WTC11 (cell line): ENCODE measurements at regions not wholly inside any gene's neighbourhood (a gene's known extent, or its start where the extent isn't known, plus 50 kb on each side); places are given as distances from the start of the nearest gene placed in this dataset.

Experiments used
- ATAC-seq: fragments of 200-7000 bp; cut with Tn5 transposase; 2 replicates; pipeline ENCODE4 v1.10.0; 2021; ENCODE audit warnings: mild to moderate bottlenecking, moderate library complexity
- CTCF ChIA-PET: fragments of 300-600 bp; sonication (Branson Sonifier 250); formaldehyde crosslinking; loops from one replicate; lab custom pipeline; 2021; ENCODE audit warnings: antibody characterized with exemption; lab: Charles Lee
- POLR2A ChIA-PET: fragments of 350-600 bp; sonication (Branson Sonifier 250); formaldehyde crosslinking; loops from one replicate; lab custom pipeline; 2021; ENCODE audit warnings: antibody characterized with exemption; lab: Charles Lee
- DNase-seq: peaks from one replicate; pipeline ENCODE4 v3.0.0; 2021; ENCODE audit warnings: low spot score
- H3K27ac Mint-ChIP-seq: 2 replicates; pipeline ENCODE4 v1.8.0; 2021; ENCODE audit warnings: mixed read lengths
- H3K27me3 Mint-ChIP-seq: 2 replicates; pipeline ENCODE4 v1.8.0; 2021; ENCODE audit warnings: low read depth, mild to moderate bottlenecking, moderate library complexity, mixed read lengths
- H3K36me3 Mint-ChIP-seq: 2 replicates; pipeline ENCODE4 v1.8.0; 2021; ENCODE audit warnings: mixed read lengths
- H3K4me1 Mint-ChIP-seq: 2 replicates; pipeline ENCODE4 v1.8.0; 2022; ENCODE audit warnings: mixed read lengths
- H3K4me3 Mint-ChIP-seq: 2 replicates; pipeline ENCODE4 v1.8.0; 2021; ENCODE audit warnings: mild to moderate bottlenecking, moderate library complexity, mixed read lengths
- H3K9me3 Mint-ChIP-seq: 2 replicates; pipeline ENCODE4 v1.8.0; 2021; ENCODE audit warnings: mixed read lengths
- CREM ChIP-seq: sonication (generic); formaldehyde crosslinking; IDR thresholded peaks from 2 replicates; pipeline ENCODE4 v1.8.1; 2022; ENCODE audit warnings: mild to moderate bottlenecking, missing genetic modification reagents, moderate library complexity
- ELF4 ChIP-seq: sonication (generic); formaldehyde crosslinking; IDR thresholded peaks from 2 replicates; pipeline ENCODE4 v1.8.1; 2022; ENCODE audit warnings: low read depth, mild to moderate bottlenecking, moderate library complexity, missing genetic modification reagents
- FOXP1 ChIP-seq: sonication (generic); formaldehyde crosslinking; IDR thresholded peaks from 2 replicates; pipeline ENCODE4 v1.8.0; 2022; ENCODE audit warnings: missing genetic modification reagents, mild to moderate bottlenecking, moderate library complexity, borderline replicate concordance
- KAT7 ChIP-seq: sonication (generic); formaldehyde crosslinking; IDR thresholded peaks from 2 replicates; pipeline ENCODE4 v1.8.1; 2023; ENCODE audit warnings: missing genetic modification reagents, mild to moderate bottlenecking, borderline replicate concordance
- NFE2L1 ChIP-seq: sonication (generic); formaldehyde crosslinking; IDR thresholded peaks from 2 replicates; pipeline ENCODE4 v1.8.1; 2023; ENCODE audit warnings: missing genetic modification reagents
- NR3C1 ChIP-seq: sonication (generic); formaldehyde crosslinking; conservative IDR thresholded peaks from 2 replicates; pipeline ENCODE4 v1.8.1; 2023; ENCODE audit warnings: low read depth, mild to moderate bottlenecking, missing genetic modification reagents
- RELA ChIP-seq: sonication (generic); formaldehyde crosslinking; IDR thresholded peaks from 2 replicates; pipeline ENCODE4 v1.8.1; 2022; ENCODE audit warnings: missing genetic modification reagents, mild to moderate bottlenecking, borderline replicate concordance
- RORB ChIP-seq: fragments of 250-450 bp; sonication (Bioruptor Pico); IDR thresholded peaks from 2 replicates; pipeline ENCODE4 v1.9.0; 2021; ENCODE audit warnings: mild to moderate bottlenecking
- SMAD4 ChIP-seq: sonication (generic); formaldehyde crosslinking; IDR thresholded peaks from 2 replicates; pipeline ENCODE4 v1.8.0; 2022; ENCODE audit warnings: mild to moderate bottlenecking, missing genetic modification reagents
- SOX15 ChIP-seq: fragments of 250-450 bp; sonication (Bioruptor Pico); IDR thresholded peaks from 2 replicates; pipeline ENCODE4 v1.9.0; 2021; ENCODE audit warnings: mild to moderate bottlenecking
- TEAD4 ChIP-seq: sonication (generic); formaldehyde crosslinking; IDR thresholded peaks from 2 replicates; pipeline ENCODE4 v1.8.0; 2022; ENCODE audit warnings: mild to moderate bottlenecking, missing genetic modification reagents
- ZNF232 ChIP-seq: sonication (generic); formaldehyde crosslinking; IDR thresholded peaks from 2 replicates; pipeline ENCODE4 v1.8.0; 2022; ENCODE audit warnings: mild to moderate bottlenecking, missing genetic modification reagents
- ZNF423 ChIP-seq: fragments of 250-450 bp; sonication (Bioruptor Pico); IDR thresholded peaks from 2 replicates; pipeline ENCODE4 v2.1.2; 2022; ENCODE audit warnings: mild to moderate bottlenecking, moderate library complexity
- TF ChIP-seq, protein P1 (sequence below): sonication (generic); formaldehyde crosslinking; IDR thresholded peaks from 2 replicates; pipeline ENCODE4 v1.8.1; 2023; ENCODE audit warnings: mild to moderate bottlenecking, missing genetic modification reagents, borderline replicate concordance
- TF ChIP-seq, protein P2 (sequence below): sonication (generic); formaldehyde crosslinking; IDR thresholded peaks from 2 replicates; pipeline ENCODE4 v1.8.0; 2022; ENCODE audit warnings: mild to moderate bottlenecking, missing genetic modification reagents
- TF ChIP-seq, protein P3 (sequence below): sonication (generic); formaldehyde crosslinking; IDR thresholded peaks from 2 replicates; pipeline ENCODE4 v1.8.0; 2022; ENCODE audit warnings: mild to moderate bottlenecking, missing genetic modification reagents
- TF ChIP-seq, protein P4 (sequence below): fragments of 250-450 bp; sonication (Bioruptor Pico); IDR thresholded peaks from 2 replicates; pipeline ENCODE4 v2.1.2; 2022; ENCODE audit warnings: mild to moderate bottlenecking, moderate library complexity
- TF ChIP-seq, protein P5 (sequence below): sonication (generic); formaldehyde crosslinking; conservative IDR thresholded peaks from 2 replicates; pipeline ENCODE4 v1.8.1; 2023; ENCODE audit warnings: mild to moderate bottlenecking, low read depth, missing genetic modification reagents, moderate library complexity
- TF ChIP-seq, protein P6 (sequence below): sonication (generic); formaldehyde crosslinking; IDR thresholded peaks from 2 replicates; pipeline ENCODE4 v1.8.1; 2023; ENCODE audit warnings: mild to moderate bottlenecking, missing genetic modification reagents, moderate library complexity
- TF ChIP-seq, protein P7 (sequence below): sonication (generic); formaldehyde crosslinking; IDR thresholded peaks from 2 replicates; pipeline ENCODE4 v1.8.1; 2023; ENCODE audit warnings: mild to moderate bottlenecking, missing genetic modification reagents
- TF ChIP-seq, protein P8 (sequence below): fragments of 250-450 bp; sonication (Bioruptor Pico); conservative IDR thresholded peaks from 2 replicates; pipeline ENCODE4 v1.9.0; 2021; ENCODE audit warnings: mild to moderate bottlenecking

DNA sequence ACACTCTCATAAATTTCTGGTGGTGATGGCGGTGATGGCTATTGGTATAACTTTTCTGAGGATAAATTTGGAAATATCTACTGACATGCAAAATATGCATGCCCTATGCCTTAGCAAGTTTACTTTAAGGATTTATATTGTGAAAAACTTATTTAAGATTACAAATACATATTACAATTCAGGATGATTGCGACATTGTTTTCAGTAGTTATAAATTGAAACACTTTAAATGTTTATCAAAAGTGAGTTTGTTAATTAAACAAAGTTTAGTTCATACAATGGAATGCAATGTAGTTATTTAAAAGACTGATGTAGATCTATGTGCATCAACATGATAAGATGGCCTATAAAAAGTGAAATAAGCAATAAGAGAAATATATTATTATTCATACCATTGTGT is 331.3 kb upstream of the NR5A2 start:
- TF ChIP-seq, protein P1, sequence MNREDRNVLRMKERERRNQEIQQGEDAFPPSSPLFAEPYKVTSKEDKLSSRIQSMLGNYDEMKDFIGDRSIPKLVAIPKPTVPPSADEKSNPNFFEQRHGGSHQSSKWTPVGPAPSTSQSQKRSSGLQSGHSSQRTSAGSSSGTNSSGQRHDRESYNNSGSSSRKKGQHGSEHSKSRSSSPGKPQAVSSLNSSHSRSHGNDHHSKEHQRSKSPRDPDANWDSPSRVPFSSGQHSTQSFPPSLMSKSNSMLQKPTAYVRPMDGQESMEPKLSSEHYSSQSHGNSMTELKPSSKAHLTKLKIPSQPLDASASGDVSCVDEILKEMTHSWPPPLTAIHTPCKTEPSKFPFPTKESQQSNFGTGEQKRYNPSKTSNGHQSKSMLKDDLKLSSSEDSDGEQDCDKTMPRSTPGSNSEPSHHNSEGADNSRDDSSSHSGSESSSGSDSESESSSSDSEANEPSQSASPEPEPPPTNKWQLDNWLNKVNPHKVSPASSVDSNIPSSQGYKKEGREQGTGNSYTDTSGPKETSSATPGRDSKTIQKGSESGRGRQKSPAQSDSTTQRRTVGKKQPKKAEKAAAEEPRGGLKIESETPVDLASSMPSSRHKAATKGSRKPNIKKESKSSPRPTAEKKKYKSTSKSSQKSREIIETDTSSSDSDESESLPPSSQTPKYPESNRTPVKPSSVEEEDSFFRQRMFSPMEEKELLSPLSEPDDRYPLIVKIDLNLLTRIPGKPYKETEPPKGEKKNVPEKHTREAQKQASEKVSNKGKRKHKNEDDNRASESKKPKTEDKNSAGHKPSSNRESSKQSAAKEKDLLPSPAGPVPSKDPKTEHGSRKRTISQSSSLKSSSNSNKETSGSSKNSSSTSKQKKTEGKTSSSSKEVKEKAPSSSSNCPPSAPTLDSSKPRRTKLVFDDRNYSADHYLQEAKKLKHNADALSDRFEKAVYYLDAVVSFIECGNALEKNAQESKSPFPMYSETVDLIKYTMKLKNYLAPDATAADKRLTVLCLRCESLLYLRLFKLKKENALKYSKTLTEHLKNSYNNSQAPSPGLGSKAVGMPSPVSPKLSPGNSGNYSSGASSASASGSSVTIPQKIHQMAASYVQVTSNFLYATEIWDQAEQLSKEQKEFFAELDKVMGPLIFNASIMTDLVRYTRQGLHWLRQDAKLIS (CRISPR knock-in tag): no peak
- TF ChIP-seq ZNF232 (CRISPR knock-in tag): no peak
- no peak for TF ChIP-seq SOX15
- TF ChIP-seq, protein P2, sequence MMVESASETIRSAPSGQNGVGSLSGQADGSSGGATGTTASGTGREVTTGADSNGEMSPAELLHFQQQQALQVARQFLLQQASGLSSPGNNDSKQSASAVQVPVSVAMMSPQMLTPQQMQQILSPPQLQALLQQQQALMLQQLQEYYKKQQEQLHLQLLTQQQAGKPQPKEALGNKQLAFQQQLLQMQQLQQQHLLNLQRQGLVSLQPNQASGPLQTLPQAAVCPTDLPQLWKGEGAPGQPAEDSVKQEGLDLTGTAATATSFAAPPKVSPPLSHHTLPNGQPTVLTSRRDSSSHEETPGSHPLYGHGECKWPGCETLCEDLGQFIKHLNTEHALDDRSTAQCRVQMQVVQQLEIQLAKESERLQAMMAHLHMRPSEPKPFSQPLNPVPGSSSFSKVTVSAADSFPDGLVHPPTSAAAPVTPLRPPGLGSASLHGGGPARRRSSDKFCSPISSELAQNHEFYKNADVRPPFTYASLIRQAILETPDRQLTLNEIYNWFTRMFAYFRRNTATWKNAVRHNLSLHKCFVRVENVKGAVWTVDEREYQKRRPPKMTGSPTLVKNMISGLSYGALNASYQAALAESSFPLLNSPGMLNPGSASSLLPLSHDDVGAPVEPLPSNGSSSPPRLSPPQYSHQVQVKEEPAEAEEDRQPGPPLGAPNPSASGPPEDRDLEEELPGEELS: no peak
- TF ChIP-seq ZNF423 (CRISPR knock-in tag): no peak
- TF ChIP-seq, protein P3, sequence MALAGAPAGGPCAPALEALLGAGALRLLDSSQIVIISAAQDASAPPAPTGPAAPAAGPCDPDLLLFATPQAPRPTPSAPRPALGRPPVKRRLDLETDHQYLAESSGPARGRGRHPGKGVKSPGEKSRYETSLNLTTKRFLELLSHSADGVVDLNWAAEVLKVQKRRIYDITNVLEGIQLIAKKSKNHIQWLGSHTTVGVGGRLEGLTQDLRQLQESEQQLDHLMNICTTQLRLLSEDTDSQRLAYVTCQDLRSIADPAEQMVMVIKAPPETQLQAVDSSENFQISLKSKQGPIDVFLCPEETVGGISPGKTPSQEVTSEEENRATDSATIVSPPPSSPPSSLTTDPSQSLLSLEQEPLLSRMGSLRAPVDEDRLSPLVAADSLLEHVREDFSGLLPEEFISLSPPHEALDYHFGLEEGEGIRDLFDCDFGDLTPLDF: no peak
- TF ChIP-seq, protein P4, sequence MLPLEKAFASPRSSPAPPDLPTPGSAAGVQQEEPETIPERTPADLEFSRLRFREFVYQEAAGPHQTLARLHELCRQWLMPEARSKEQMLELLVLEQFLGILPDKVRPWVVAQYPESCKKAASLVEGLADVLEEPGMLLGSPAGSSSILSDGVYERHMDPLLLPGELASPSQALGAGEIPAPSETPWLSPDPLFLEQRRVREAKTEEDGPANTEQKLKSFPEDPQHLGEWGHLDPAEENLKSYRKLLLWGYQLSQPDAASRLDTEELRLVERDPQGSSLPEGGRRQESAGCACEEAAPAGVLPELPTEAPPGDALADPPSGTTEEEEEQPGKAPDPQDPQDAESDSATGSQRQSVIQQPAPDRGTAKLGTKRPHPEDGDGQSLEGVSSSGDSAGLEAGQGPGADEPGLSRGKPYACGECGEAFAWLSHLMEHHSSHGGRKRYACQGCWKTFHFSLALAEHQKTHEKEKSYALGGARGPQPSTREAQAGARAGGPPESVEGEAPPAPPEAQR (CRISPR knock-in tag): no peak
- TF ChIP-seq TEAD4 (CRISPR knock-in tag): no peak
- TF ChIP-seq NFE2L1 (CRISPR knock-in tag): no peak
- TF ChIP-seq ELF4: no peak
- TF ChIP-seq CREM: no peak
- TF ChIP-seq RELA (CRISPR knock-in tag): no peak
- TF ChIP-seq RORB (CRISPR knock-in tag): no peak
- Mint-ChIP-seq H3K36me3 (no peaks in the 10 kb centered on the region), H3K9me3 (no peaks in the 10 kb centered on the region), H3K27ac (no peak overlapping the region), H3K27me3 (no peaks in the 10 kb centered on the region), H3K4me3 (no peak overlapping the region), H3K4me1 (peaks cover 17% of the 10 kb centered on the region)
- CTCF ChIA-PET: no interaction called here
- POLR2A ChIA-PET: no interaction called here
- ATAC-seq (no peak), DNase-seq (no peak)

DNA sequence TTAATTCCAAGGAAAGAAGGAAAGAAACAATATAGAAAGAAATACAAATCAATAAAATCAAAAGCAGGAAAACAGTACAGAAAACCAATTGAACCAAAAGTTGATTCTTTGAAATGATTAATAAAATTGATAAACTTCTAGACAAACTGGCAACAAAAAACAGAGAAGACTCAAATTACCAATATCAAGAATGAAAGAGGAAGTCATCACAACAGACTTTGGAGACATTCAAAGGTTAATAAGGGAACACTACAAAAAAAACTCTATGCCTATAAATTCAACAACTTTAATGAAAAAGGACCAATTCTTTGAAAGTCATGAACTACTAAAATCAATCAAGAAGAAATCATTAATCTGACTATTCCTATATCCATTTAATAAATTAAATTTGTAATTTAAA is 329.3 kb upstream of the NR5A2 start:
- ATAC-seq: no peak
- ChIA-PET POLR2A (no interaction called here), CTCF (no interaction called here)
- H3K36me3 Mint-ChIP-seq: no peaks in the 10 kb centered on the region
- H3K4me1 Mint-ChIP-seq: peaks cover 6% of the 10 kb centered on the region
- no peak for DNase-seq
- H3K4me3 Mint-ChIP-seq: no peak overlapping the region
- no peaks in the 10 kb centered on the region for H3K27me3 Mint-ChIP-seq
- no peaks in the 10 kb centered on the region for H3K9me3 Mint-ChIP-seq
- H3K27ac Mint-ChIP-seq: no peak overlapping the region
- TF ChIP-seq, protein P5, sequence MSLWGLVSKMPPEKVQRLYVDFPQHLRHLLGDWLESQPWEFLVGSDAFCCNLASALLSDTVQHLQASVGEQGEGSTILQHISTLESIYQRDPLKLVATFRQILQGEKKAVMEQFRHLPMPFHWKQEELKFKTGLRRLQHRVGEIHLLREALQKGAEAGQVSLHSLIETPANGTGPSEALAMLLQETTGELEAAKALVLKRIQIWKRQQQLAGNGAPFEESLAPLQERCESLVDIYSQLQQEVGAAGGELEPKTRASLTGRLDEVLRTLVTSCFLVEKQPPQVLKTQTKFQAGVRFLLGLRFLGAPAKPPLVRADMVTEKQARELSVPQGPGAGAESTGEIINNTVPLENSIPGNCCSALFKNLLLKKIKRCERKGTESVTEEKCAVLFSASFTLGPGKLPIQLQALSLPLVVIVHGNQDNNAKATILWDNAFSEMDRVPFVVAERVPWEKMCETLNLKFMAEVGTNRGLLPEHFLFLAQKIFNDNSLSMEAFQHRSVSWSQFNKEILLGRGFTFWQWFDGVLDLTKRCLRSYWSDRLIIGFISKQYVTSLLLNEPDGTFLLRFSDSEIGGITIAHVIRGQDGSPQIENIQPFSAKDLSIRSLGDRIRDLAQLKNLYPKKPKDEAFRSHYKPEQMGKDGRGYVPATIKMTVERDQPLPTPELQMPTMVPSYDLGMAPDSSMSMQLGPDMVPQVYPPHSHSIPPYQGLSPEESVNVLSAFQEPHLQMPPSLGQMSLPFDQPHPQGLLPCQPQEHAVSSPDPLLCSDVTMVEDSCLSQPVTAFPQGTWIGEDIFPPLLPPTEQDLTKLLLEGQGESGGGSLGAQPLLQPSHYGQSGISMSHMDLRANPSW: no peak
- no peak for TF ChIP-seq NR3C1
- TF ChIP-seq, protein P6, sequence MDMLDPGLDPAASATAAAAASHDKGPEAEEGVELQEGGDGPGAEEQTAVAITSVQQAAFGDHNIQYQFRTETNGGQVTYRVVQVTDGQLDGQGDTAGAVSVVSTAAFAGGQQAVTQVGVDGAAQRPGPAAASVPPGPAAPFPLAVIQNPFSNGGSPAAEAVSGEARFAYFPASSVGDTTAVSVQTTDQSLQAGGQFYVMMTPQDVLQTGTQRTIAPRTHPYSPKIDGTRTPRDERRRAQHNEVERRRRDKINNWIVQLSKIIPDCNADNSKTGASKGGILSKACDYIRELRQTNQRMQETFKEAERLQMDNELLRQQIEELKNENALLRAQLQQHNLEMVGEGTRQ (CRISPR knock-in tag): no peak
- TF ChIP-seq SMAD4 (CRISPR knock-in tag): no peak
- TF ChIP-seq, protein P7, sequence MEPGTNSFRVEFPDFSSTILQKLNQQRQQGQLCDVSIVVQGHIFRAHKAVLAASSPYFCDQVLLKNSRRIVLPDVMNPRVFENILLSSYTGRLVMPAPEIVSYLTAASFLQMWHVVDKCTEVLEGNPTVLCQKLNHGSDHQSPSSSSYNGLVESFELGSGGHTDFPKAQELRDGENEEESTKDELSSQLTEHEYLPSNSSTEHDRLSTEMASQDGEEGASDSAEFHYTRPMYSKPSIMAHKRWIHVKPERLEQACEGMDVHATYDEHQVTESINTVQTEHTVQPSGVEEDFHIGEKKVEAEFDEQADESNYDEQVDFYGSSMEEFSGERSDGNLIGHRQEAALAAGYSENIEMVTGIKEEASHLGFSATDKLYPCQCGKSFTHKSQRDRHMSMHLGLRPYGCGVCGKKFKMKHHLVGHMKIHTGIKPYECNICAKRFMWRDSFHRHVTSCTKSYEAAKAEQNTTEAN: no peak
- TF ChIP-seq FOXP1 (CRISPR knock-in tag): no peak
- TF ChIP-seq NFE2L1 (CRISPR knock-in tag): no peak
- TF ChIP-seq, protein P8, sequence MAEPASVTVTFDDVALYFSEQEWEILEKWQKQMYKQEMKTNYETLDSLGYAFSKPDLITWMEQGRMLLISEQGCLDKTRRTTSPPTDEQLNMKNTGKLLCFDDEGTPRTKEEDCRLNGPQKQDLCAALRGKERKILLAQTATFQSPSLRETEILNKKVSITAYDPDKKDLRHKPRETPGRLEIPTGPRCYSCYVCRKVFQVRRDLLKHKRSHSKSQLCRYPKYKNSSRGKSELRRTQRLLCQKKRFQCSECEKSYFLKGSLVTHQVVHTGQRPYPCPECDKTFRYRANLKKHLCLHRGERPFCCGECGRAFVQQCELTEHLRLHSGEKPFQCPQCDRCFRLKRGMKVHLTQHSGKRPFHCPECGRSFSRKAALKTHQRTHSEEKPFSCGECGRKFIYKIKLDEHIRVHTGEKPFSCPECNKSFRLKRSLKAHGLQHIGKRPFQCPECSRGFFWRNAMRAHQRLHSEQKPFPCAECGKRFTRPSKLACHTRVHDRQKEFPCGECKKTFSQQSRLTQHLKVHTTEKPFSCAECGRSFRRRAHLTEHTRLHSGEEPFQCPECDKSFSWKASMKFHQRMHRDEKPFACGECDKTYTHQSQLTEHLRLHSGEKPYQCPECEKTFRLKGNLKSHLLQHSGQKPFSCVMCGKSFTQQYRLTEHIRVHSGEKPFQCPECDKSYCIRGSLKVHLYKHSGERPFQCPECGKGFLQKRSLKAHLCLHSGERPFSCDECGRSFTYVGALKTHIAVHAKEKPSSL: no peak
- no peak for TF ChIP-seq KAT7 (CRISPR knock-in tag)
